ENCODE measurements at regions not wholly inside any gene's neighbourhood (a gene's known extent, or its start where the extent isn't known, plus 50 kb on each side); places are given as distances from the start of the nearest gene placed in this dataset.

DNA sequence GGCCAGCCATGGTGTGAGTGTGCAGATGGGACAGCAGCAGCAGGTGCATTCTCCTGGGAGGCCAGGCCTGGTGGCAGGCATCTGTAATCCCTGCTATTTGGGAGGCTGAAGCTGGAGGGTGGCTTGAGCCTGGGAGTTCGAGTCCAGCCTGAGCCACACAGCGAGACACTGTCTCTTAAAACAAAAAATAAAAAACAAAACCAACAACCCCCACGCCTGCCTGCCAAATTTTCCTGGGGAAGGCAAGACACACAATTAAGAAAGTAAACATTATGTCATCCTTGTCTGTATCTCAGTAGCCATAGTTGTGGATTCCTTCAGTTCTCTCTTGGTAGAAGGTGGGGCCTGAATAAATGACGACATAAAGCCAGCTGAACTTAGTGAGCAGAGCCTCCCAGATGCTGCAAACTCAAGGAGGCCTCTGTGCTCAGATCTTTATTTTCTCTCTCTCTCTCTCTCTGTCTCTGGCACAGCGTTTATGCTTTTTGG is 57.6 kb upstream of the CD34 start:
- no peak overlapping the region for H4K8ac ChIP-seq (ENCODE audit: low read depth in 2 of 2, low read length in 2 of 2)
- no peak overlapping the region for H2AK5ac ChIP-seq (ENCODE audit: low read depth, low read length)
- H3K9me3 ChIP-seq (ENCODE audit: control insufficient read depth, insufficient read depth, low read length): no peaks in the 10 kb centered on the region
- POLR2A ChIA-PET (ENCODE audit: unreplicated experiment): no interaction called here
- no peaks in the 10 kb centered on the region for H3K79me1 ChIP-seq (ENCODE audit: low read depth in 1 of 2, low read length in 2 of 2)
- intact Hi-C loops (cut with micrococcal nuclease) (no loop called here), in situ Hi-C loops (cut with MboI; ENCODE audit: low sequenced_read_pairs) (loop anchor here (10.0 kb wide), 1 partner anchor 144 kb away; no protein-coding TSS in a partner anchor), dilution Hi-C loops (cut with HindIII; ENCODE audit: low sequenced_read_pairs, unreplicated experiment) (no loop called here)
- H3K14ac ChIP-seq (replicated peaks; ENCODE audit: low read depth, low read length): no peak overlapping the region
- H3K4me1 ChIP-seq (ENCODE audit: control insufficient read depth, insufficient read depth, low read length): peaks cover 1% of the 10 kb centered on the region; the same call in 1 of the 2 replicates
- DNase-seq (no peak), ATAC-seq (ENCODE audit: low read depth) (no peak)
- no peak overlapping the region for H2BK20ac ChIP-seq (ENCODE audit: low read depth, low read length)
- H3K27ac ChIP-seq (ENCODE audit: insufficient read depth, low read length): no peak overlapping the region
- no peaks in the 10 kb centered on the region for H3K9me1 ChIP-seq (ENCODE audit: insufficient read depth, low read length)
- H3K36me3 ChIP-seq (ENCODE audit: control insufficient read depth, insufficient read depth, low read length): no peaks in the 10 kb centered on the region
- no peak overlapping the region for H3K9ac ChIP-seq (ENCODE audit: low read depth, low read length)
- H4K91ac ChIP-seq (ENCODE audit: insufficient read depth, low read depth, low read length): no peak overlapping the region
- TF ChIP-seq CEBPB (IDR thresholded peaks at IDR 0.05; ENCODE audit: low read depth, low read length): no peak
- TF ChIP-seq, protein P1, sequence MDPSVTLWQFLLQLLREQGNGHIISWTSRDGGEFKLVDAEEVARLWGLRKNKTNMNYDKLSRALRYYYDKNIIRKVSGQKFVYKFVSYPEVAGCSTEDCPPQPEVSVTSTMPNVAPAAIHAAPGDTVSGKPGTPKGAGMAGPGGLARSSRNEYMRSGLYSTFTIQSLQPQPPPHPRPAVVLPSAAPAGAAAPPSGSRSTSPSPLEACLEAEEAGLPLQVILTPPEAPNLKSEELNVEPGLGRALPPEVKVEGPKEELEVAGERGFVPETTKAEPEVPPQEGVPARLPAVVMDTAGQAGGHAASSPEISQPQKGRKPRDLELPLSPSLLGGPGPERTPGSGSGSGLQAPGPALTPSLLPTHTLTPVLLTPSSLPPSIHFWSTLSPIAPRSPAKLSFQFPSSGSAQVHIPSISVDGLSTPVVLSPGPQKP (IDR thresholded peaks at IDR 0.05; ENCODE audit: borderline replicate concordance, low read depth, low read length): no peak
- TF ChIP-seq POLR2A (IDR thresholded peaks at IDR 0.05; ENCODE audit: low read depth, low read length): no peak
- no peak for TF ChIP-seq RAD21 (IDR thresholded peaks at IDR 0.05; ENCODE audit: low read length)
- TF ChIP-seq RCOR1 (IDR thresholded peaks at IDR 0.05; ENCODE audit: insufficient replicate concordance, low read length): no peak
- TF ChIP-seq SMC3 (IDR thresholded peaks at IDR 0.05; ENCODE audit: low read depth, low read length): no peak
- no peak for TF ChIP-seq MXI1 (IDR thresholded peaks at IDR 0.05; ENCODE audit: borderline replicate concordance, low read depth, low read length)
- TF ChIP-seq NFE2L2 (IDR thresholded peaks at IDR 0.05; ENCODE audit: low read depth, low read length): no peak
- no peak for TF ChIP-seq CHD1 (IDR thresholded peaks at IDR 0.05; ENCODE audit: low read depth, low read length)
- TF ChIP-seq, protein P2, sequence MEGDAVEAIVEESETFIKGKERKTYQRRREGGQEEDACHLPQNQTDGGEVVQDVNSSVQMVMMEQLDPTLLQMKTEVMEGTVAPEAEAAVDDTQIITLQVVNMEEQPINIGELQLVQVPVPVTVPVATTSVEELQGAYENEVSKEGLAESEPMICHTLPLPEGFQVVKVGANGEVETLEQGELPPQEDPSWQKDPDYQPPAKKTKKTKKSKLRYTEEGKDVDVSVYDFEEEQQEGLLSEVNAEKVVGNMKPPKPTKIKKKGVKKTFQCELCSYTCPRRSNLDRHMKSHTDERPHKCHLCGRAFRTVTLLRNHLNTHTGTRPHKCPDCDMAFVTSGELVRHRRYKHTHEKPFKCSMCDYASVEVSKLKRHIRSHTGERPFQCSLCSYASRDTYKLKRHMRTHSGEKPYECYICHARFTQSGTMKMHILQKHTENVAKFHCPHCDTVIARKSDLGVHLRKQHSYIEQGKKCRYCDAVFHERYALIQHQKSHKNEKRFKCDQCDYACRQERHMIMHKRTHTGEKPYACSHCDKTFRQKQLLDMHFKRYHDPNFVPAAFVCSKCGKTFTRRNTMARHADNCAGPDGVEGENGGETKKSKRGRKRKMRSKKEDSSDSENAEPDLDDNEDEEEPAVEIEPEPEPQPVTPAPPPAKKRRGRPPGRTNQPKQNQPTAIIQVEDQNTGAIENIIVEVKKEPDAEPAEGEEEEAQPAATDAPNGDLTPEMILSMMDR (conservative IDR thresholded peaks at IDR 0.05; ENCODE audit: low read depth, low read length): no peak
- no peak overlapping the region for H2AK9ac ChIP-seq (replicated peaks; ENCODE audit: low read depth, low read length, poor library complexity)
- no peak overlapping the region for H3K23ac ChIP-seq (ENCODE audit: low read depth, low read length)
- CTCF ChIA-PET: interaction anchor here (4.1 kb wide), 1 partner anchor 84 kb away, joined by 18 read pairs; no protein-coding TSS in a partner anchor
- H4K20me1 ChIP-seq (ENCODE audit: insufficient read depth, low read length): no peaks in the 10 kb centered on the region
- H4K5ac ChIP-seq (ENCODE audit: low read depth, low read length): no peak overlapping the region
- no peak overlapping the region for H2BK15ac ChIP-seq (ENCODE audit: low read depth, low read length)
- H3K27me3 ChIP-seq (ENCODE audit: control insufficient read depth, insufficient read depth, low read length): peaks cover 14% of the 10 kb centered on the region
- no peak overlapping the region for H3K56ac ChIP-seq (ENCODE audit: extremely low read depth, insufficient read depth, low read length)
- WGBS, 2 experiments (ENCODE audit: extremely low coverage in 2 of 2, insufficient read length in 1 of 2): 18% methylated on average over 2 of the region's 5 CpGs; no CpG with 5 or more reads in 1 of the 2 experiments
- BruUV-seq (replicated peaks): no TSS peak
- H2BK120ac ChIP-seq (ENCODE audit: low read depth, low read length): no peak overlapping the region
- H3K4me3 ChIP-seq (ENCODE audit: insufficient read depth, low read depth, low read length): no peak overlapping the region
- no peak overlapping the region for H3K4ac ChIP-seq (ENCODE audit: low read depth, low read length)
- H2BK5ac ChIP-seq (ENCODE audit: low read depth, low read length, poor library complexity, severe bottlenecking): no peak overlapping the region
- H3K4me2 ChIP-seq (ENCODE audit: low read depth, low read length): no peak overlapping the region
- no peak overlapping the region for H3K18ac ChIP-seq (ENCODE audit: low read depth, low read length)
- H2AFZ ChIP-seq (replicated peaks; ENCODE audit: low read length, poor library complexity): no peak overlapping the region

All from IMR-90 (cell line).